ENCODE measurements at regions not wholly inside any gene's neighbourhood (a gene's known extent, or its start where the extent isn't known, plus 50 kb on each side); places are given as distances from the start of the nearest gene placed in this dataset.

- no peak for TF ChIP-seq CTCF (IDR thresholded peaks at IDR 0.05)
- no peak for TF ChIP-seq POLR2A (IDR thresholded peaks at IDR 0.05)
Measured at GRCh38 chr18:78586586-78586985, 393.0 kb upstream of the SALL3 start.
